HTR-8/SVneo (cell line): ENCODE measurements at regions not wholly inside any gene's neighbourhood (a gene's known extent, or its start where the extent isn't known, plus 50 kb on each side); places are given as distances from the start of the nearest gene placed in this dataset.
"Not testable (repeated sequence)": the region's sequence is repeated elsewhere in the genome, so short reads cannot be mapped to it uniquely, and the experiment has no call there.

Experiments
- DNase-seq: peaks from one replicate; pipeline ENCODE4 v3.0.0; 2011; ENCODE audit warnings: low spot score, mixed read lengths; ENCODE audit not compliant: insufficient read length
- FAIRE-seq: peaks from 2 replicates; lab custom pipeline; 2011; peaks lifted over from hg19 to GRCh38; lab: Jason Lieb, UNC

DNA sequence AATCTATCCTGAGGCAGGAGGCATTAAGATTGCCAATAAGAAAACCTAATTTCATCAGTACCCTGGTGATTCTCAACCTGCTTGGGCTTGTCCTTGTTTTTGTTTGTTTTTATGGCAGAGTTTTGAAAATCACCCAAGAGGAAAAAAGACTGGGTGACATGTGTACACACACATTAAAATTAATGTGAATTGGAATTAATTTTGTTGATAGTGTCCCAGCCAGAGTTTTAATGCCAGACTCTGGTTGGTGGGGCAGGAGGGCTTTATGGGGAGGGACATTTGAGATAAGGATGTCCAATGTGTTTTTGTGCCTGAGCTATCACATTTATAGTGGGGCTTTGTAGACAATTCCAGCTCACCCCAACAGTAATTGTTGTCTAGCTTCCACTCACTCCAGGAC is 184.6 kb downstream of the ID4 start:
- no peak for DNase-seq

GRCh38 chr6:20023549-20024315 is 186.6 kb downstream of the ID4 start:
- not testable (repeated sequence) for DNase-seq, FAIRE-seq

More for the DNA sequence above, 184.6 kb downstream of the ID4 start:
- no peak for FAIRE-seq

DNA sequence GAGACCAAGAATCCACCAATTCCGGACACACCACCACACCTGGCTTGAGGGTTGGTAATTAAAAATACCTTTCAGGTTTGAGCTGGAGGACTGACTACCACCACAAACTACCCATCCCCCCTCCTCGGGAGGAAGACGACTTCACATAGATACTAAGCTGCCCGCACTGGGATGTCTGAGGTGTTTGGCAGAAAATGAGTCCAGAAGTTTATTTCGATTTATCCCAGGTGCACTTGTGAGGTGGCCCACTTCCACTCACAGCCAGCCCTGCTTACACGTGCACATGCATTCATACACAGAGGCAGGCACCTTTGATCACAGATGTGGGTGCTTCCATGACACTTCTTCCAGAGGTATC is 187.1 kb downstream of the ID4 start:
- FAIRE-seq (no peak), DNase-seq (no peak)

- FAIRE-seq (no peak), DNase-seq (no peak)
Observed at GRCh38 chr6:20024978-20025377, 187.3 kb downstream of the MBOAT1 start.

- DNase-seq (no peak), FAIRE-seq (no peak)
Observed at GRCh38 chr6:20025681-20026080, 186.6 kb downstream of the MBOAT1 start.

GRCh38 chr6:20028143-20028542 is 184.1 kb downstream of the MBOAT1 start:
- DNase-seq = no peak
- FAIRE-seq = no peak

DNA sequence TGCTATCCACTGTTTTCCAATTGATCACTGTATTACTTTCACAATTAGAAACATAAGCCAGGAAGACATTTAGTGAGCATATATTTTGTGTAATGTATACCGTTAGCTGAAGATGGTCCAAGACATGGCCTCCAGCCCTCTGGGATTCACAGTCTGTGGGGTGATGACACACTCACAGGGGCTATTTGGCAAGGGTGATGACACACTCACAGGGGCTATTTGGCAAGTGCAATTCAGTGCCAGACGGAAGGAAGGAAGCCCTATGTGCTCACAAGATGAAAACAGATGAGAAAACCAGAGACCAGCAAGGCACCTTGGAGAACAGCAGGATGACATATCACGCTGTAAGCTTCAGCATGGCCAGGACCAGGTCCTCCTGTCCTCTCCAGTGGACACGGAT is 183.7 kb downstream of the MBOAT1 start:
- DNase-seq (no peak), FAIRE-seq (no peak)

DNA sequence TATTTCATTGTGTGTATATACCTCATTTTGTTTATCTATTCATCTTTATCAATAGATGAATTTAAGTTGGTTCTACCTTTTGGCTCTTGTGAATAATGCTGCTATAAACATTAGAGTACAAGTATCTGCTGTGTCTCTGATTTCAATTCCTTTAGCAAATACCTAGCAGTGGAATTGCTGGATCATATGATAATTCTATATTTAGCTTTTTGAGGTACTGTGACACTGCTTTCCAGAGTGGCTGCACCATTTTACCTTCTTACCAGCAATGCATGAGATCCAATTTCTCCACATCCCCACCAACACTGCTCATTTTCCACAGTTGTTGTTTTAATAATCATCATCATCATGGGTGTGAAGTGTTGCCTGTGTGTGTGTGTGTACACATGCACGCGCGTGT is 182.3 kb downstream of the MBOAT1 start:
- DNase-seq (no peak), FAIRE-seq (no peak)

DNA sequence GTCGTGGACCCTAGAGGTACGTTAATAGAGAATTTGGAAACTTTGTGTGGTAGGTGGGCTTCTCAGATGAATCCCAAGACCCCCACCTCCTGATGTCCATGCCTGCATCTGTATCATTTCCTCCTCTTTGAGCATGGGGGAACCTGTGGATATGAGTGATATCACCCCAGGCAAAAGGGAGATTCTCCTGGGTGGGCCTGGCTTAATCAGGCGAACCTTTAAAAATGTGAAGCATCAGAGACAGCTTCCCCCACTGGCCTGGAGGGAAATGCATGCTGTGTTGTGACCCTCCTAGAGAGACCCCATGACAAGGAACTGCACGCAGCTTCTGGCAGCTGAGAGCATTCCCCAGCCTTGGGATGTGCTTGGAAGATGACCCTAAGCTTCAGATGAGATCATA is 180.9 kb downstream of the MBOAT1 start:
- FAIRE-seq (no peak), DNase-seq (no peak)

GRCh38 chr6:20033697-20034407 is 178.4 kb downstream of the MBOAT1 start:
- DNase-seq (no peak), FAIRE-seq (no peak)

GRCh38 chr6:20034408-20034769 is 177.9 kb downstream of the MBOAT1 start:
- FAIRE-seq = no peak
- DNase-seq = no peak

- FAIRE-seq = no peak
Observed at GRCh38 chr6:20036141-20036677, 176.1 kb downstream of the MBOAT1 start.

DNA sequence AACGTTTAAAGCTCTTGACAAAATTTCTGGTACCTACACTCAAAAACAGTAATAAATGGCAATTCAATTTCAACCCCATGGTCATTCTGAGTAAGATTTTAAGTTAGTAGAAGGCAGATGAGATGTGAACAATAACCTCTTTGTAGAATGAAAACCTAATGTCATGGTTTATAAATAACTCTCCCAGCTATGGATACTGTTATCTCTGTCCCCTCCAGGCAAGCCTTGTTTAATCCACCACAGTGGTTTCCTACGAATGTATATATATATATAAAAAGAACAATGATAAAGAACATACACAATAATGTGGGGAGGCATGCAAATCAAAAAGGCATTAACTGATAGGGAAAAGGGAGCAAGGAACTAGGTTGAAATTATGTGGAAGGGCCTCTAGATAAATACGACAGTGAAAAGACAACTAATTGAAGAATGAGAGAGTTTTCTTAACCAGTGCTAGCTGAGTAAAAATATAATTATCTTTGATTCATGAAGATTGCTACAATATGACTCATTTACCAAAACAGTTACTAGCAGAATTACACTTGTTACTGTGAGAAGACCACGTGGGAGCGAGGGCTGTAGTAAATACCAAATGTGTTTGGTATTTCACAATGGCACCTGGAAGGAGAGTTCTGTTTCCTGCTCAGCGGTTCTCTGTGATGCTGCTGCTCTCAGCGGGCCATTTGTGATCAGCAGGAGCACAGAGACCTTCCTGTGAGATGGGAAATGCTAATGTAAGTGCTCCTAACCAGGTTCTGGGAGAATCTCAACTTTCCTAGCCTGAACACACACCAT is 173.7 kb downstream of the MBOAT1 start:
- DNase-seq = no peak
- no peak for FAIRE-seq

More at GRCh38 chr6:20036141-20036677, 176.1 kb downstream of the MBOAT1 start:
- DNase-seq = no peak

DNA sequence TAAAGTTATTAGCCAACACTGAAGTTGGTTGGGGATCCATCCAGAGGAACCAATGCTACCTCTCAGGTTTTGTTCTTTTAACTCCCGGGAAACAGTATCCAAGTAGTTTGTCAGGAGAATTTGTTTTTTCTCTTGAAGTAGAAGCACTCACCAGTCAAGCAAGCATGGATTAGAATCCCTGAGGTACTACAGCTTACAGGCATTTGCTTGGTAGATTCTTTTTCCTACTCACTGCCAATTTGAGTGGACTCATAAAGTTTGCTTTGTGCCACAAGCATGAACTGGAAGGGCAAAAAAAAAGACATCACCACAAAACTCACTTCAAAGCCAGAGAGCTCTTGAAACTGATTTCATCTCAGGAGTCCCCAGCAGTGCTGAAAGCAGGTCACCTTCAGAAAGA is 167.4 kb downstream of the MBOAT1 start:
- no peak for DNase-seq
- FAIRE-seq = no peak
